ENCODE measurements at regions not wholly inside any gene's neighbourhood (a gene's known extent, or its start where the extent isn't known, plus 50 kb on each side); places are given as distances from the start of the nearest gene placed in this dataset.

- no peak for DNase-seq (ENCODE audit: low spot score)
Measured at GRCh38 chr4:100841911-100842310, 324.1 kb upstream of the EMCN start.

GRCh38 chr4:100839712-100840111 lies 321.9 kb upstream of the EMCN start:
- no peak for DNase-seq (ENCODE audit: low spot score)

- no peak for DNase-seq (ENCODE audit: low spot score)
Measured at GRCh38 chr4:100838286-100838685, 320.5 kb upstream of the EMCN start.

GRCh38 chr4:100836929-100837328 lies 319.1 kb upstream of the EMCN start:
- no peak for DNase-seq (ENCODE audit: low spot score)

GRCh38 chr4:100834616-100835015 lies 316.8 kb upstream of the EMCN start:
- no peak for DNase-seq (ENCODE audit: low spot score)

GRCh38 chr4:100833906-100834305 lies 316.1 kb upstream of the EMCN start:
- no peak for DNase-seq (ENCODE audit: low spot score)

GRCh38 chr4:100828986-100829685 lies 311.3 kb upstream of the EMCN start:
- DNase-seq (ENCODE audit: low spot score), result no peak

- no peak for DNase-seq (ENCODE audit: low spot score)
Measured at GRCh38 chr4:100828364-100828763, 310.5 kb upstream of the EMCN start.

GRCh38 chr4:100827756-100828155 lies 309.9 kb upstream of the EMCN start:
- no peak for DNase-seq (ENCODE audit: low spot score)

- no peak for DNase-seq (ENCODE audit: low spot score)
Measured at GRCh38 chr4:100826808-100827548, 309.2 kb upstream of the EMCN start.

GRCh38 chr4:100826067-100826466 lies 308.2 kb upstream of the EMCN start:
- no peak for DNase-seq (ENCODE audit: low spot score)

- no peak for DNase-seq (ENCODE audit: low spot score)
Measured at GRCh38 chr4:100823993-100824323, 306.1 kb upstream of the EMCN start.

GRCh38 chr4:100823066-100823992 lies 305.5 kb upstream of the EMCN start:
- DNase-seq (ENCODE audit: low spot score), result no peak

GRCh38 chr4:100820249-100820648 lies 302.4 kb upstream of the EMCN start:
- no peak for DNase-seq (ENCODE audit: low spot score)

- DNase-seq (ENCODE audit: low spot score), result no peak
Measured at GRCh38 chr4:100819505-100819904, 301.7 kb upstream of the EMCN start.

GRCh38 chr4:100816436-100817045 lies 298.7 kb upstream of the EMCN start:
- no peak for DNase-seq (ENCODE audit: low spot score)

- no peak for DNase-seq (ENCODE audit: low spot score)
Measured at GRCh38 chr4:100811046-100811445, 293.2 kb upstream of the EMCN start.

GRCh38 chr4:100809506-100809905 lies 291.7 kb upstream of the EMCN start:
- no peak for DNase-seq (ENCODE audit: low spot score)

GRCh38 chr4:100806988-100807387 lies 289.2 kb upstream of the EMCN start:
- no peak for DNase-seq (ENCODE audit: low spot score)

- DNase-seq (ENCODE audit: low spot score), result no peak
Measured at GRCh38 chr4:100805538-100805937, 287.7 kb upstream of the EMCN start.

GRCh38 chr4:100804576-100805360 lies 286.9 kb upstream of the EMCN start:
- no peak for DNase-seq (ENCODE audit: low spot score)

GRCh38 chr4:100803751-100804150 lies 285.9 kb upstream of the EMCN start:
- DNase-seq (ENCODE audit: low spot score), result no peak

Data from SW480 (cell line).